Ovary (tissue), 7 donors: ENCODE measurements at regions not wholly inside any gene's neighbourhood (a gene's known extent, or its start where the extent isn't known, plus 50 kb on each side); places are given as distances from the start of the nearest gene placed in this dataset.

Source experiments
- DNase-seq, 5 donors: peaks; one replicate each; pipeline ENCODE4 v3.0.0-alpha.2; 2019 to 2020
- H3K27ac ChIP-seq, 2 donors: fragments of 200-600 bp; one replicate each; pipeline versions ENCODE4 v1.5.1 to v1.8.0; 2019 to 2022
- H3K27me3 ChIP-seq: fragments of 200-600 bp; one replicate; pipeline ENCODE4 v1.8.0; 2022
- H3K36me3 ChIP-seq: fragments of 200-600 bp; sonication (generic); one replicate; pipeline ENCODE4 v1.5.1; 2019
- H3K4me1 ChIP-seq: one replicate; pipeline ENCODE4 v1.8.1; 2013; ENCODE audit warnings: mild to moderate bottlenecking, moderate library complexity; ENCODE audit not compliant: insufficient read depth
- H3K4me3 ChIP-seq: fragments of 200-600 bp; sonication (generic); one replicate; pipeline ENCODE4 v1.5.1; 2017
- H3K9me3 ChIP-seq, 2 donors: fragments of 200-600 bp in 1 of 2; sonication (generic) in 1 of 2; one replicate each; pipeline versions ENCODE4 v1.5.1 to v1.8.1; 2013 to 2019; ENCODE audit warnings: mild to moderate bottlenecking in 1 of 2, moderate library complexity in 1 of 2
- CTCF ChIP-seq, 3 donors: fragments of 450-650 bp in 2 of 3; fragments of 200-600 bp in 1 of 3; IDR thresholded peaks; one replicate each; pipeline versions ENCODE4 v1.5.1 to v1.8.0; 2016 to 2022; ENCODE audit warnings: antibody characterized with exemption in 3 of 3, mild to moderate bottlenecking in 1 of 3
- EP300 ChIP-seq: sonication (generic); formaldehyde crosslinking; IDR thresholded peaks from one replicate; pipeline ENCODE4 v1.6.1; 2017; ENCODE audit warnings: antibody characterized with exemption
- POLR2A ChIP-seq: fragments of 450-650 bp; IDR thresholded peaks from one replicate; pipeline ENCODE4 v1.6.1; 2017; ENCODE audit warnings: antibody characterized with exemption, mild to moderate bottlenecking, moderate library complexity
- WGBS, 3 donors: extraction: QIAGEN DNeasy Blood & Tissue Kit in 1 of 3; methylation state at CpG; one replicate each; pipeline versions ENCODE4 v1.1.5 to v1.1.7; 2013 to 2017; 5-methylcytosine and 5-hydroxymethylcytosine counted together
- intact Hi-C, 4 donors: fragments of 100-400 bp; cut with DNase I; formaldehyde crosslinking; loops; one replicate each; pipeline versions ENCODE4 v1.11.0 to v1.15.1; 2022 to 2023
- donor health status: DM: no; HTN: no; CAD: no; lungs with moderate emphysema.
- donor health status: DM: no; HTN: no; CAD: no.
- donor health status: Bipolar disorder and iron deficiency.
- donor health status: DM: no; HTN: no; CAD: no.
- donor health status: DM: yes; HTN: yes; CAD: no.

DNA sequence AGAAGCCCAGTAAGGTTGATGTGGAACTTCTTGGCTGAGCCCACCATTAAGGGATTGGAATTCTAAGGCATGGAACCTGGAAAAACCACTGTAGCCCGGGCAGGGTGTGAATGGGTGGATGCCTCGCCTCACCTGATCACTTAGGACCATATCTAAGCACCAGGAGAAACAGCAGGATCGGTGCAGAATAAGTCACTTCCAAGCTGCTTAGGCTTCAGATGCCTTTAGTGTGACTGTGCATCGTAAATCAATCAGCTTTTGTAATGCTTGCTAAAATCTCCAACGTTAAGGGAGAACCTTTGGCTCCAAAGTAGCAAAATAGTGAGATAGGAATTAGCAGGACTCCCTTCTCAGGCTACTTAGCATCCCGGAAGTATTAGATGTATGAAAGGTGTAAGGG, 103.9 kb upstream of the MEGF10 start:
- 61 to 67% (median 65%) methylated on average over 6 of the region's 6 CpGs for WGBS, 3 donors
- H3K4me1 ChIP-seq: no peaks in the 10 kb centered on the region
- intact Hi-C loops: no loop called here
- no peak for DNase-seq
- no peaks in the 10 kb centered on the region for H3K27me3 ChIP-seq
- TF ChIP-seq CTCF (IDR thresholded peaks at IDR 0.05) (no peak), EP300 (no peak), POLR2A (no peak)
- H3K4me3 ChIP-seq: no peak overlapping the region
- H3K27ac ChIP-seq: no peak overlapping the region
- H3K36me3 ChIP-seq: no peaks in the 10 kb centered on the region
- no peaks in the 10 kb centered on the region for H3K9me3 ChIP-seq

GRCh38 chr5:127187706-127188105, 102.9 kb upstream of the MEGF10 start:
- intact Hi-C loops: no loop called here
- H3K36me3 ChIP-seq: no peaks in the 10 kb centered on the region
- no peaks in the 10 kb centered on the region for H3K9me3 ChIP-seq
- no peak overlapping the region for H3K27ac ChIP-seq
- DNase-seq: no peak
- H3K4me1 ChIP-seq: no peaks in the 10 kb centered on the region
- no peak for TF ChIP-seq CTCF (IDR thresholded peaks at IDR 0.05)
- H3K27me3 ChIP-seq: no peaks in the 10 kb centered on the region
- H3K4me3 ChIP-seq: no peak overlapping the region
- 71 to 87% (median 78%) methylated on average over 5 of the region's 5 CpGs for WGBS, 3 donors

DNA sequence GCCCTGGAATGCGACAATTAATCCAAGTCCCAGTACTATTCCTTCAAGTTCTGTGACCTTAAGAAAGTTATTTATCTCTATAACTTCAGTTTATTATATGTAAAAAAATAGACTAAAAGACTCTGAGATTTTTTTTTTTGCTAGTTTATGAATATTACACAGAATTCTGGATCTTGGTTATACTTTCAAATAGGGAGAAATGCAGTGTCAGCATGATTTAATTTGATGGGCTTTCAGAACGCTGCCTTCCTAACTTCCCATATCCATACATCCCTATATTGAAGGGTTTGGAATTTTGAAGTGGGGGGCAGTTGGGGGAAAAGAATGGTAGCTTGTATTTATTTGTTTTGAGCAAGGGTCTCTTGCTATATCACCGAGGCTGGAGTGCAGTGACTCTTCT, 98.4 kb upstream of the MEGF10 start:
- 90 to 96% (median 93%) methylated on average over 3 of the region's 3 CpGs for WGBS, 3 donors
- DNase-seq: no peak
- no peaks in the 10 kb centered on the region for H3K27me3 ChIP-seq
- no peaks in the 10 kb centered on the region for H3K9me3 ChIP-seq
- no peak overlapping the region for H3K4me3 ChIP-seq
- TF ChIP-seq EP300: no peak
- TF ChIP-seq CTCF (IDR thresholded peaks at IDR 0.05): no peak
- no peak for TF ChIP-seq POLR2A
- no peak overlapping the region for H3K27ac ChIP-seq
- no peaks in the 10 kb centered on the region for H3K4me1 ChIP-seq
- intact Hi-C loops: loop anchor here in 1 of 4 donors (5.0 kb wide), 1 partner anchor 135 kb away; no protein-coding TSS in a partner anchor
- no peaks in the 10 kb centered on the region for H3K36me3 ChIP-seq

- Histone ChIP-seq H3K27me3 (no peaks in the 10 kb centered on the region), H3K4me1 (no peaks in the 10 kb centered on the region), H3K27ac (no peak overlapping the region), H3K4me3 (no peak overlapping the region), H3K9me3 (no peaks in the 10 kb centered on the region), H3K36me3 (no peaks in the 10 kb centered on the region)
- intact Hi-C loops: loop anchor here in 1 of 4 donors (5.0 kb wide), 1 partner anchor 136 kb away; no protein-coding TSS in a partner anchor
- 10 to 21% (median 14%) methylated on average over 3 of the region's 3 CpGs for WGBS, 3 donors
- no peak for TF ChIP-seq CTCF (IDR thresholded peaks at IDR 0.05)
- TF ChIP-seq POLR2A: no peak
- TF ChIP-seq EP300: no peak
- no peak for DNase-seq
These were observed 97.7 kb upstream of the MEGF10 start for GRCh38 chr5:127192836-127193338.
